ENCODE measurements at regions not wholly inside any gene's neighbourhood (a gene's known extent, or its start where the extent isn't known, plus 50 kb on each side); places are given as distances from the start of the nearest gene placed in this dataset.

DNA sequence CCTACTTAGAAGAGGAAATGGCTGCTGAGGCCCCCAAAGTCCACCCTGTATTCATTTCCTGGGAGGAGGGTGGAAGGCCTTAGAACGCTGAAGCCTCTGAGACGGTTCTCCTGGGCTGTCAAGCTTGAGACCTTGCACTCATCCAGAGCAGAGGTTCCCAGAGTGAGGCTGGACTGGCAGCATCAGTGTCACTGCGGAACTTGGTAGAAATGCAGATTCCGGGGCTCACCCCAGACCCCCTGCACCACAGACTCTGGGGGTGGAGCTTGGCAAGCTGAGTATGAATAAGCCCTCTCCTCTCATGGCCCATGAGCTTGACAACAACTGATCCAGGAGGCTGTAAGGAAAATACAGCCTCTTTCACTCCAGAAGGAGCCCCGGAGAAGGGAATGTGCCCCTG lies 218.3 kb downstream of the IRF8 start:
- DNase-seq (ENCODE audit: low read depth) = no peak

DNA sequence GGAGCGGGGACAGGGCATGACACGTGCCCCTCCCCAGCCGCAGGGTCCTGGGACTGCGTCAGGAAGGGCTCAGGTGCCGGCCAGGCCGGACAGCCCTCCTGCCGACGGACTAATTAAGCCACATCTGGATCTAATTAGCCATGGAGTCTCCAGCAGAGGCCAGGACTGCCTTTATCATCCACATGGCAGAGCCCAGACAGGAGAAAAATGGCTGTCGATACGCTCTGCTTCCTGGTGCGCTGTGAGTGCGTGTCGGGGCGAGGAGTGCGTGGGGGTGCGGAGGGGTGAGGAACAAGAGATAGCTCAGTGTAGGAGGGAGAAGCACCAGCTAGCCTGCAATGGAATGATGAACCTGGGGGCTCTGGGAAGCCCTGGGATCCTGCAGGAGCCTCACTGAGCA lies 218.8 kb downstream of the IRF8 start:
- no peak for DNase-seq (ENCODE audit: low read depth)

DNA sequence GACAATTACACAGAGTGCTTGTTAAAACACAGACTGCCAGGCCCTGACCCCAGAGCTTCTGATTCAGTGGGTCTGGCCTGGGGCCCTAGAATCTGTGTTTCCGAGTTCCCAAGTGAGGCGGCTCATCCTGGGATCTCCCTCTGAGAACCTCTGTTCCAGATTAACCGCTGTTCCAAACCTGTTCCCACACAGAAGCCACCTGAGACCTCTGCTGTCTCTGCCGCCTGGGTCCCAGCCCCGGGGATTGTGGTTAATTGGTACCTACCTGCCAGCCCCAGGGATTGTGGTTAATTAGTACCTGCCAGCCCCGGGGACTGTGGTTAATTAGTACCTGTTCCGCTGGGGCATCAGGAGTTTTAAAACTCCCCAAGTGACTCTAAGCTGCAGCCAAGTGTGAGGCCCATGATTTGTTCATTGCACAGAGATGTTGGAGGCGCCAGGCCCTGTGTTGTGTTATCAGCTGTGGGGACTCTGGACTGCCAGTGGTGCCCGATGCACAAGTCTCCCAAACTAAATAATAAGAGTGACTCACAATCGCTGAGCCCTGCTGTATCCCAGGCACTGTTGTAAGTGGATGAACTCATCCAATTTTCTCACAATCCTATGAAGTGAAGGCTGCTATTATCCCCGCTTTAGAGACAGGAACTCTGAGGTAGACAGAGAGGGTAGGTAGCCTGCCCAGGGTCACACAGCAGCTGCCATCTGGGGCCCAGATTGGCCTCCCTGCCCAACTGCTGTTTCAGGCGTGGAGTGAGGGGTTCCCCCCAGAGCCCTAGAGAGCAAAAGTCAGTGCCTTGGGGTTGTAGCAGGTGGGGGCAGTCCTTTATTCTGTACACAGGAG lies 219.7 kb downstream of the IRF8 start:
- DNase-seq (ENCODE audit: low read depth) = no peak

DNA sequence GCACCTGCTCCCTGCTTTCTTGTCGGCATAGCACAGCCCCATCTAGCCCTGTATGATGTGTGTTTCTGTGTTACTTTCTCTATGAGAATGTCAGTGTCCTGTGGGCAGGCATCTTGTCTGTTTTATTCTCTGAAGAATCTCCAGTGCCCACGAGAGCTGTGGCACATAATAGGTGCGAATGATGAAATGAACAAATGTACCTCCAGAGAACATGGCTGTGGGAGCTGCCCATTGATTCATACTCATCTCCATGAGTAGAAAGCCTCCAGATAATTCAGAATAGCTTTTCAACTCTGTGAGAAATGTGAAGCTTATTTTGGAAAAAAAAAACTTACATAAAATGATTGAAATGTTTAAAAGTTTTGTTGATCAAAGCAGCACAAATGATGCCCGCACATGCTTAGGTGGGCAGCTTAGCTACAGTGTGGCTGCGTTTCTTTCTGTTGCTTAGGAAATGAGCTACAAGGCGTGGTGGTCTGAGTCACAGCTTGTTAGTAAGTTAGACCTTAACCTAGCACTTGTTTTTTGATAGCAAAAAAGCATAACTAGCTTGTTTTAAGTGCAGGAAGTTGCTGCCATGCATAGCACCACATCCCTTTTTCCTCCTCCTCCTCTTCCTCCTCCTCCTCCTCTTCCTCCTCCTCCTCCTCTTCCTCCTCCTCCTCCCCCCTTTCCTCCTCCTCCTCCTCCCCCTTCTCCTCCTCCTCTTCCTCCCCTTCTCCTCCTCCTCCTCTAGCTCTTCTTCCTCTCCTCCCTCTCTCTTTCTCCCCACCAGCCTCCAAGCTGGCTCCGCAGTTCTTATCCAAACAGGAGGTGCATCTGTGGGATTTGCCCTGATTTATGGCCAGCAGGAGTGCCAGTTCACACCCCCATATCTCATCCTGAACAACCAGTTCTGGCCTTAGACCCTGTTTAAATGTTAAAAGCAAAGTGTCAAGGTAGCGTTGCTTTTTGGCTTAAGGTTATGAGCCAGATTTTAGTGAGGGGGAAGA lies 221.5 kb downstream of the IRF8 start:
- DNase-seq (ENCODE audit: low read depth) = no peak

DNA sequence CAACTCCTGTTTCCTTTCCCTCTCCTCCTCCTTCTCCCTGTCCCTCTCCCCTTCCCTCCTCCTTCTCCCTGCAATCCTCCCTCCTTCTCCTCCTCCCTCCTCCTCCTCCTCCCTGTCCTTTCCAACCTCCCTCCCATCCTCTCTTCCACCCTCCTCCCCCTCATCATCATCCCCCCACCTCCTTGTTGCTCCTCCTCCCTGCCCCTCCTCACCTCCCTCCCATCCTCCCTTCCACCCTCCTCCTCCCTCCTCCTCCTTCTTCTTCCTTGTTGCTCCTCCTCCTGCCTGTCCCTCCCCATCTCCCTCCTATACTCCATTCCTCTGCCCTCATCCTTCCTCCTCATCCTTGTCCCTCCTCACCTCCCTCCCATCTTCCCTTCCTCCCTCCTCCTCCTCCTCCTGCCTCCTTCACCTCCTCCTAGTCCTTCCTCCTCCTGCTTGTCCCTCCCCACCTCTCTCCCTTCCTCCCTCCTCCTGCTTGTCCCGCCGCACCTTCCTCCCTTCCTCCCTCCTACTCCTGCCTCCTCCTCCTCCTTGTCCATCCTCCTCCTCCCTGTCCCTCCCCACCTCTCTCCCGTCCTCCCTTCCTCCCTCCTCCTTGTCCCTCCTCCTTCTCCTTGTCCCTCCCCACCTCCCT lies 222.5 kb downstream of the IRF8 start:
- no peak for DNase-seq (ENCODE audit: low read depth)

DNA sequence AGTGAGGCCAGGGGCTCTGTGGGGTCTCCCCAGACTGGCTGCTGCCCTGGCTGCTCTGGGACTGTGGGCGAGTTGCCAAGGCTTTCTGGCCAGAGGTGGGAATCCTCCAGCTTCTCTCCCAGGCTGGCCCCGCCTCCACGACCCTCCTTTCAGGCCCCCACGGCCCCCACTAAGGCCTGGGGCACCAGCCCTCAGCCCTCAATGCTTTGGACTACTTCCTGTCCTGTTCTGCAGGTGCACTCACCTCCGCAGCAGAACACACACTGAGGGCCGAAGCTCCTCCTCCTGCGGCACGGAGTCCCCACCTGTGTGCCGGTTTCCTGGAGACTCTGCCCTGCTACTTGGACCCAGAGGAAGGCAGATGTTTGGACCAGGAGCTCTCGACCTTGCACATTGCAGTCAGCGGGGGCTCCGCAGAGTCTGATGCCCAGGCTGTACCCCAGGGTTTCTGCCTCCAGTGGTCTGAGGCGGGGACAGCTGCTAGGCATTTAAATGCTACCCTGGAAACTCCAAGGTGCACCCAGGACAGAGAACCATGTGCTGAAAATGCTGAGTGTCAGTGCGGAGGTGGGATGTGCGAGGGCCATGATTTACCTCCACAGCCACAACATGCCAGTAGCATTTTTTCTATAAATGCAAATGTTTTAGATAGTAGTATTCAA lies 223.8 kb downstream of the IRF8 start:
- DNase-seq (ENCODE audit: low read depth) = no peak

DNA sequence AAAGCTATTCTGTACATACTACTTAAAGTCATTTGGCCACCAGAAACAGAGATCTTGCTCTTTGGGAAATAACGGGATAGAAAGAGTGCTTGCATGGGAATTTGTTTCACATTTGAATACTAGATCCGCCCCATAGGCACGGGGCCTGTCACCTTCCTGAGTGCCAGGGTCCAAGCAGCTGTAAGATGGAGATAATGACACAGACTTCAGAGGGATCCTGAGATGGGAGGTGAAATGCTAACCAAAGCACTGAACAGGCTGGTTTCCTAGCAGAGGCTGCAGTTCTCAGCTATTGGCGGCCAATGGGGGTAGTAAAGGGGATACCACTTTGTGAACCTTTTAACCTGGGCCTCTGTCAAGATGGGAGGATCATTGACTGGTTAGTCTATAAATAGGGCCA lies 225.4 kb downstream of the IRF8 start:
- DNase-seq (ENCODE audit: low read depth) = no peak

DNA sequence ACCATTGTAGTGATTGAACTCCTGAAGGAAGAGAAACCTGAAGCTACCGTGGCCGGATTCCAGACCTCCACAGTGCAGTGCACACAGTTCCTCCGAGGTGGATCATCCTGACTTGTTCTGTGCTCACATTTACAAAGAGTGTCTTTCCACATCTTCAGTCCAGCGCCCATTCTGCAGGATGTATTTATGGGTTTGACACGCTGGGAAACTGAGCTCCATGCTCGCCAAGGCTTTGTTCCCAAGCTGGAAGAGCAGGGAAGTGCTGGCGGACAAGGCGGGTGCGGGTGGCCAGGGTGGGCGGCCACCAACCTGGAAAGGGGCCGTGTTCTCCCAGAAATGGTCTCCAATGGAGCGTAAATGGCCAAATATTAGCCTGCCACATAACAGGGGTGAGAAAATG lies 227.9 kb downstream of the IRF8 start:
- DNase-seq (ENCODE audit: low read depth) = no peak

DNA sequence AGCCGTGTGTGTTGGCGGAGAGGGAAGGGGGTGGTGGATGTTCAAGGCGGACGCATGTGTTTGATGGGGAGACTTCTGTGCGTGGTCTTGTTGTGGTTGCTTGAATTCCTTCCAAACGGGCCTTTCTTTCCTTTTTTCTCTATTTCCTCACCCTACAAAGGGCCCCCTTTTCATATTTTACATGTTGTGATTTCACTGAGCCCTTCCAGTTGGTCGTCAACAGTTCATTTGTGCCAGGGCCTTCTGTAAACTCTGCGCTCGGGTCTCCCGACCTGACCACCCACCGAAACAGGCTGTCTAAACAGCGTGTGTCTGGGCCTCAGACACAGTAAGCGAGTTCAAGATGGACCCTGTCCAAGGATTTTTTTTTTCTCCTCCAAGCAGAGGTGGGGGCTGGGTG lies 228.4 kb downstream of the IRF8 start:
- DNase-seq (ENCODE audit: low read depth) = no peak

DNA sequence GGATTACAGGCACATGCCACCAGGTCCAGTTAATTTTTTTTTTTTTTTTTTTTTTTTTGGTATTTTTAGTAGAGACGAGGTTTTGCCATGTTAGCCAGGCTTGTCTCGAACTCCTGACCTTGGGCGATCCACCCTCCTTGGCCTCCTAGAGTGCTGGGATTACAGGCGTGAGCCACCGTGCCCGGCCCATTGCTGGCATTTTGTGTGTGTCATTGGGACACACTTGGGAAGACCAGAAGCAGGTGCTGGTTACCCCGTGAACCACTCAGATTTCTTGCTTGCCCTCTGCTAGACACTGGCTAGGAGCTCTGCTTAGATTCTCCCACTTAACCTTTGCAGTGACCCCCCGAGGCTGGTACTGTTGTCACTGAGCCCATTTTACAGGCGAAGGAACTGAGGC lies 229.3 kb downstream of the IRF8 start:
- DNase-seq (ENCODE audit: low read depth) = no peak

DNA sequence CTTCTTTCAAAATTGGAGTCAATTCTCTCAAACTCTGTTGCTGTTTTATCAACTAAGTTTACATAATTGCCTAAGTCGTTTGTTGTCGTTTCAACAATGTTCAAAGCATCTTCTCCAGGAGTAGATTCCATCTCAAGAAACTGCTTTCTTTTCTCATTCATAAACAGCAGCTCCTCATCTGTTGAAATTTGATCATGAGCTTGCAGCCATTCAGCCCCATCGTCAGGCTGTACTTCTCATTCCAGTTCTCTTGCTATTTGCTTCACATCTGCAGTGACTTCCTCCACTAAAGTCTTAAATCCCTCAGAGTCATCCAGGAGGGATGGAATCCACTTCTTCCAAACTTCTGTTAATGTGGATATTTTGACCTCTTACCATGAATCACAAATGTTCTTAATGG lies 230.6 kb downstream of the IRF8 start:
- no peak for DNase-seq (ENCODE audit: low read depth)

DNA sequence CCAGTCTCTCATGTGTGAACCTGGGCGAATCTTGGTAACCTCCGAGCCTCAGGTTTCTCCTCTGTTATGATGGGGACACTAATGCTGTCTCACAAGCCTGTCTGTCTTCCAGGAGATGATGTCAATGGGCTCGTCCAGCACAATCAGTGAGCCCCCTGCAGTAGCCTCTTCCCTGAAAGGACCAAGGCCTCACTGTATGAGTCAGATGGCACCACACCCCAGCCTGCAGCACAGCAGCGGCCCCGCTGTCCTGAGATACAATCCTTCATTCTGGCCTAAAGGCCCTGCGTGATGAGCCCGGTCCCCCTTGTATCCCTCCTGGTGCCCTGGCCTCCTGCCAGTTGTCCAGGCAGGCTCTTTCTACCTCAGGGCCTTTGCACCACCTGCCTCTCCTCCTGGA lies 234.4 kb downstream of the IRF8 start:
- no peak for DNase-seq (ENCODE audit: low read depth)

DNA sequence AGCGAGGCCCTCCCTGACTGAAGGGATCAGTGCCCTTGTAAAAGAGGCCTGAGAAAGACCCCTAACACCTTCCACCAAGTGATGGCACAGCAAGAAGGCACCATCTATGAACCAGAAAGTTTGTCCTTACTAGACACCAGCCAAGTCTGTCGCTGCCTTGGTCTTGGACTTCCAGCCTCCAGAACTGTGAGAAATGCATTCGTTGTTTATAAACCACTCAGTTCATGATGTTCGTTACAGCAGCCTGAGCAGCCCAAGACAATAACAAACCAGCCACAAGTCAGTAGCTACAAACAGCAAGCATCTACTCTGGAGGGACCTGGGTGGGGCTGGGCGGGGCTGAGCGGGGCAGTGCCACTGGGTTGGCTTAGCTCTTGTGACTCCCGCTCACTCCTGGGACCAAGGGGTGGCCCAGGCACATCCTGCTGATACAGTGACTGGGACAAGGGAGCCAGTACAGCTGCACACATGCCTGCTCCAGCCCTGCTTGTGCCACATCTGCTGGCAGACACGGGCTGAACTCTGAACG lies 234.9 kb downstream of the IRF8 start:
- DNase-seq (ENCODE audit: low read depth) = no peak

DNA sequence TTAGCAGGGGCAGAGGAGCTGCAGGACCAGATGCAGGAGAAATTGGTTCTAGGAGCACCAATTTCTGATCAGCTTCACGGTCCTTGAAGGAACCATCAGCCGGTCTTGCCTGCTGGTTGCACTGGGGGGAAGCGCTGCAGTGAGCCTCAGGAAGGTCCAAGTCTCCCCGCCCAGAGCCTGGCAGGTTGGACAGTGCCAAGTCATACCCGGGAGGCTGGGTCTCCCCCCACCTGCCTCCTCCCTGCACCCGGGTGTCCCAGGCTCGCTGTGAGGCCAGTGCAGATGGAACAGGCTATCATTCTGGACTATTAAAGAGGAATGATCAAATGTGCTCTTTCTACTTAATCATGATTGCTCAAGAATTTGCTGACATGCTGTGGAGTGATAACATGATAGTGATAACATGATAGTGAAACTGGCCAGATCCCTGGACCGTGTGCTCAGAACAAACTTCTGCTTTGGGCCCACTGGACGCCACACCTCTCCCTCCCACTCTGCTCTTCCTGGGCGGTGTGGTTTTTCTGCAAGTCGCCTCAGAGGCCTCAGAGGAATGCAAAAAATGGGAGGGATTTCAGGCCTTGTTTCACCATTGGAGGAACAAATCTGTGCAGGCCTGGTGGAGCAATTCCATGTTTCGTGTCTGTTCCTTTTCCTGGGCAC lies 236.0 kb downstream of the IRF8 start:
- DNase-seq (ENCODE audit: low read depth) = no peak

DNA sequence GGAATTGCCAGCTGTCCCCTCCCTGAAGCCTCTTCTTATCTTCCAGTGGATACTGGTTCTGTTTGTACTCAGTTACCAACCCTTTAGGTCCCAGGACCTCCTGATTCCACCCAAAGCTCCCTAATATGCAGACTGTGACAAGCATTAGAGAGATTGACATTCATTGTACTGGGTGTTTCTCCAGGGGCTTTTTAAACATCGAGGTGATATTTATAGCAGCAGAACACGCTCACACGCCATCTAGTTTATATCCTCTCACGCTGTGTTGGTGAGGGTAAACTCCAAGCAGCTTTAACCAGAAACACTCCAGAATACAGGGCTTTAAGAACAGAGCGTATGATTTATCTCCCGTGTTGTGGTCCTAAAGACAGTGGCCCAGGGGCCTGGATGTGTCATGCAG lies 238.4 kb downstream of the IRF8 start:
- DNase-seq (ENCODE audit: low read depth) = no peak

DNA sequence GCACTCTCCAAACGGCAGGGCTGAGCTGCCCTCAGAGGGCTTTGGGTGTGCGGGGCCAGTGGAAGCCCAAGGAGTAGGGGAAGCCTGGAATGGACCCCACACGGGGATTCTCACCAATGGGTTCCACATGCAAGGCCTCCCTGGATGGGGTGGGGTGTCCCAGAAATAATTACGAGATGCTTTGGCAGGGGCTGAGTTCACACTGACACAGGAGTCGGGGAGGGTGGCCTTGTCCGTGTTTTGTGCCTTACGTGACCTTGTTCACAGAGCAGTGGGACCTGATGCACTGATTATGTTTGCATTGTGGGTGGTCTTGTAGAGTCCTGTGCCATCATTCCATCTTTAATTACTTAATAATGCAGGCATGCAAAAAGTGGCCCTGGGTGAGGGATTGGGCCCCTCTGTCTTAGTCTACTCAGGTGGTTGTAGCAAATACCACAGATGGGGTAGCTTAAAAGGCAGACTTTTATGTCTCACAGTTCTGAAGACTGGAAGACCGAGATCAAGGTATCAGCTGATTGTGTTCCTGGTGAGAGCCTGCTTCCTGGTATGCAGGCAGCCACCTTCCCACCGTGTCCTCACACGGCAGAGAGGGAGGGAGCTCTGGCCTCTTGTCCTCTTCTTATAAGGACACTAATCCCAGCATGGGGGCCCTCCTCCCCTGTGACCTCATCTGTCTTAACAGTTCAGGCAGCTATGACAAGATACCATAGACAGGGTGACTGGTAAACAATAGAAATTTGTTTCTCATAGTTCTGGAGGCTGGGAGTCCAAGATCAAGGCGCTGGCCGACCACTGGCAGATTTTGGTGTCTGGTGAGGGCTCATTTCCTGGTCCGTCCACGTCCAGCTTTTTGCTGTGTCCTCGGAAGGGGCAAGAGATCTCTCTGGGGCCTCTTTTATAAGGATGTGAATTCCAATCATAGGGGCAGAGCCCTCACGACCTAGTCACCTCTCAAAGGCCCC lies 239.4 kb downstream of the IRF8 start:
- DNase-seq (ENCODE audit: low read depth) = no peak

DNA sequence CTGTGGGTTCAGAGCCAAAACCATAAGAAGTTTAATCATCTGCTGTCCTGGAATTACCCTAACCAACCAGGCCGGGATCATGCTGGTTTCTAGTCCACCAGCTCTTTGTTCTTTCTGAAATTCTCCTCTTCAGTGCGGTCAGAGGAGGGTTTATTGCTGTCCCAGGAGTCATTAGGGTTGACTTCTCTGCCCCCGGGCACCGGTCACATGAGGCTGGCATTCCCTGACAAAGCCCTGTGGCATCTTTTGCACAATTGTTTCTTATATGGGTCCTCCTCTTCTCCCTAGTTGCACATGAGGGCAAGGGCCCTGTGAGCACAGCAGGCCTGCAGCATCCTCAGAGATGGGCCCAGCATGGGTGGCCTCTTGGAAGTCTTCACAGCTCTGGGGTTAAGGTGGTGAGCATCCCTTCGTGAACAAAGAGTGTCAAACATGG lies 243.9 kb downstream of the IRF8 start:
- DNase-seq (ENCODE audit: low read depth) = no peak

DNA sequence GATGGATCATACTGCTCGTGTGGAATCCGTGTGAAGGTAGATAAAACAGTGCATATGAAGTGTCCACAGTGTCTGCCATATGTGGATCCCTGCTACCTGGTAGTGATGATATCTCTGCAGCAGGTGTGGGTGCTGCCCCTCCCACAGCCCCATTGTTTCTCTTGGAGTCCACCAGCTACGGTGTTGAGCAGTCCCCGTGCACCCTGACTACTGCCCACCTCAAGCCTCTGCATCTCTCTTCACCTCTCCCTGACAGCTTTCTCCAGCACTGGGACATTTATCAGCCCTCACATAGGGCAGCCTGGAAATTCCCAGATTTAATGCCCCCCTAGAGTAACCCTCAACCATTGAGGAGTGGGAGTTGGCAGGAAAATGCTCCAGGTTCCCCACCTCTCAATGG lies 244.7 kb downstream of the IRF8 start:
- no peak for DNase-seq (ENCODE audit: low read depth)

DNA sequence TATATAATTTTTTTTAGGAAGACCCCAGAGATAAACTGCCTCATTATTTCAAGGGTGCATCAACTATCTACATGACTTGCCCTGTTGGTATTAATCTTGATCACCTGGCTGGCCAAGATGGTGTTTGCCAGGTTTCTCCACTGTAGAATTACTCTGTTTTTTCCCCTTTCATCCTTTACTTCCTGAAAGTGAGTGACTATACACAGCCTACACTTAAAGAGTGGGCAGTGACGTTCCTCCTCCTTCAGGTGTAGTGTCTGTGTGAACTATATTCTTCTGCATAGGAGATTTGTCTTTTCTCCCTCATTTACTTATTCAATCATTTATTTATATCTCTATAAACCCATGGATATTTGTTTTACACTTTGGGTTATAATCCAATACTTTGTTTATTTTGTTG lies 246.7 kb downstream of the IRF8 start:
- no peak for DNase-seq (ENCODE audit: low read depth)

DNA sequence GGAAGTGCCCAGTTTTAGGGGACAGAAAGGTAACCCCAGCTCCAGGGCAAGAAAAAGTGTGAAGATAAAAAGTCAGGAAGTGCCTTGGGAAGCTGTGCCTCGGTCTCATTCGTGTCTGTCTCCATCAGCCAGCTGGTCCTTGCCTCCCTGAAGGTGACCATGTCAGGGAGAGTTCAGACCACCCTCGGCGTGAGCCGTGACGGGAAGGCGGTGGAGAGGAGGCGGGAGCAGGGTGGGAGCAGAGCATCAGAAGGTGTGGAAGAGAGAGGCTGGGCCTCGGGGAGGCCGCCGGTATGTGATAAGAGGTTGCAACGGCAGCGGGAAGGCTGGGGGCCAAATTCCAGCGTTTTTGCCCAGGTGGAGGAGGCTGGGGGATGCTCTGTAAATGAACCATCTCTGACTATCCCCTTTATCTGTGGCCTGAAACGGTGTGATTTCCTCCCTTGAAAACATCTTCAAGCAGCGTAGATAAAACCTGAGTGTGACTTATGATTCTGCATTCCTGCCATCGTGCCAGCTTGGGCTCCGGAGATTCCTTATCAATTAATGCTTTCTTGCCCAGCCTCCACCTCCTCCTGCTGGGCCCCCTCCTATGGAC lies 251.8 kb downstream of the IRF8 start:
- DNase-seq (ENCODE audit: low read depth) = no peak

Data from HS-5 (cell line).